ENCODE measurements at regions not wholly inside any gene's neighbourhood (a gene's known extent, or its start where the extent isn't known, plus 50 kb on each side); places are given as distances from the start of the nearest gene placed in this dataset.
A peak's percentile ranks its signal among the peaks of the same experiment; 100 is the strongest.
"Not testable (repeated sequence)": the region's sequence is repeated elsewhere in the genome, so short reads cannot be mapped to it uniquely, and the experiment has no call there.

GRCh38 chr3:34056951-34057390 is 258.5 kb downstream of the PDCD6IP start:
- DNase-seq (ENCODE audit: low spot score) = no peak

- DNase-seq (ENCODE audit: low spot score) = not testable (repeated sequence)
These were observed 262.6 kb downstream of the PDCD6IP start for GRCh38 chr3:34060995-34061394.

- DNase-seq (ENCODE audit: low spot score) = no peak
These were observed 267.5 kb downstream of the PDCD6IP start for GRCh38 chr3:34065901-34066300.

- no peak for DNase-seq (ENCODE audit: low spot score)
These were observed 267.9 kb downstream of the PDCD6IP start for GRCh38 chr3:34066328-34066727.

- no peak for DNase-seq (ENCODE audit: low spot score)
These were observed 268.6 kb downstream of the PDCD6IP start for GRCh38 chr3:34066999-34067398.

- no peak for DNase-seq (ENCODE audit: low spot score)
These were observed 269.2 kb downstream of the PDCD6IP start for GRCh38 chr3:34067536-34068051.

GRCh38 chr3:34068505-34068904 is 270.1 kb downstream of the PDCD6IP start:
- DNase-seq (ENCODE audit: low spot score) = no peak

GRCh38 chr3:34070831-34071585 is 272.6 kb downstream of the PDCD6IP start:
- no peak for DNase-seq (ENCODE audit: low spot score)

GRCh38 chr3:34072297-34072696 is 273.9 kb downstream of the PDCD6IP start:
- no peak for DNase-seq (ENCODE audit: low spot score)

- no peak for DNase-seq (ENCODE audit: low spot score)
These were observed 274.7 kb downstream of the PDCD6IP start for GRCh38 chr3:34073111-34073510.

GRCh38 chr3:34073961-34074360 is 275.5 kb downstream of the PDCD6IP start:
- DNase-seq (ENCODE audit: low spot score) = no peak

- no peak for DNase-seq (ENCODE audit: low spot score)
These were observed 277.5 kb downstream of the PDCD6IP start for GRCh38 chr3:34075975-34076374.

GRCh38 chr3:34077417-34078195 is 279.2 kb downstream of the PDCD6IP start:
- no peak for DNase-seq (ENCODE audit: low spot score)

GRCh38 chr3:34078418-34078817 is 280.0 kb downstream of the PDCD6IP start:
- no peak for DNase-seq (ENCODE audit: low spot score)

GRCh38 chr3:34079849-34080248 is 281.4 kb downstream of the PDCD6IP start:
- not testable (repeated sequence) for DNase-seq (ENCODE audit: low spot score)

GRCh38 chr3:34090379-34090778 is 291.9 kb downstream of the PDCD6IP start:
- not testable (repeated sequence) for DNase-seq (ENCODE audit: low spot score)

- DNase-seq (ENCODE audit: low spot score) = no peak
These were observed 292.4 kb downstream of the PDCD6IP start for GRCh38 chr3:34090876-34091275.

GRCh38 chr3:34094280-34094679 is 295.9 kb downstream of the PDCD6IP start:
- not testable (repeated sequence) for DNase-seq (ENCODE audit: low spot score)

GRCh38 chr3:34102288-34102687 is 303.9 kb downstream of the PDCD6IP start:
- DNase-seq (ENCODE audit: low spot score) = no peak

- no peak for DNase-seq (ENCODE audit: low spot score)
These were observed 307.9 kb downstream of the PDCD6IP start for GRCh38 chr3:34106379-34106778.

- DNase-seq (ENCODE audit: low spot score) = peak; percentile 26
These were observed 308.4 kb downstream of the PDCD6IP start for GRCh38 chr3:34106879-34107278.

GRCh38 chr3:34107669-34108068 is 309.2 kb downstream of the PDCD6IP start:
- DNase-seq (ENCODE audit: low spot score) = no peak

GRCh38 chr3:34109021-34109420 is 310.6 kb downstream of the PDCD6IP start:
- DNase-seq (ENCODE audit: low spot score) = no peak
